ENCODE measurements at regions not wholly inside any gene's neighbourhood (a gene's known extent, or its start where the extent isn't known, plus 50 kb on each side); places are given as distances from the start of the nearest gene placed in this dataset.

DNA sequence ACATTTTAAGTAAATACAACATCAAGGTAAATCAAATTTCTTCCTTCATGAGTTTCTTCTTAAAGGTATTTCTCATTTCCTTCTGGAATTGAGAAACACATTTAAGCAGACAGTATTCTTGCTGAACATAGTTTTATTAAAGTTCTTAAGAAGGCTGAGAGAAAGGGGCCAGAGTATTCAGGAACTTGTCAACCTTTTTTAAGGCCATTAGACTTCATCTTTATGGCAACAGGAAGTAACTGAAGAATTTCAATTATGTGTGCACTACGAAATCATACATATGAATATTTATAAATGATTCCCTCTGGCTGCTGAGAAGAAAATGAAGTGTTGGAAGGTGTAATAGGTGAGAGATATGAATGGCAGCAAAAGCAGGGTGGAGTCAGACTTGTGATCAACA is 829.4 kb upstream of the DPPA4 start:
- TF ChIP-seq, protein P1, sequence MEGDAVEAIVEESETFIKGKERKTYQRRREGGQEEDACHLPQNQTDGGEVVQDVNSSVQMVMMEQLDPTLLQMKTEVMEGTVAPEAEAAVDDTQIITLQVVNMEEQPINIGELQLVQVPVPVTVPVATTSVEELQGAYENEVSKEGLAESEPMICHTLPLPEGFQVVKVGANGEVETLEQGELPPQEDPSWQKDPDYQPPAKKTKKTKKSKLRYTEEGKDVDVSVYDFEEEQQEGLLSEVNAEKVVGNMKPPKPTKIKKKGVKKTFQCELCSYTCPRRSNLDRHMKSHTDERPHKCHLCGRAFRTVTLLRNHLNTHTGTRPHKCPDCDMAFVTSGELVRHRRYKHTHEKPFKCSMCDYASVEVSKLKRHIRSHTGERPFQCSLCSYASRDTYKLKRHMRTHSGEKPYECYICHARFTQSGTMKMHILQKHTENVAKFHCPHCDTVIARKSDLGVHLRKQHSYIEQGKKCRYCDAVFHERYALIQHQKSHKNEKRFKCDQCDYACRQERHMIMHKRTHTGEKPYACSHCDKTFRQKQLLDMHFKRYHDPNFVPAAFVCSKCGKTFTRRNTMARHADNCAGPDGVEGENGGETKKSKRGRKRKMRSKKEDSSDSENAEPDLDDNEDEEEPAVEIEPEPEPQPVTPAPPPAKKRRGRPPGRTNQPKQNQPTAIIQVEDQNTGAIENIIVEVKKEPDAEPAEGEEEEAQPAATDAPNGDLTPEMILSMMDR (IDR thresholded peaks at IDR 0.05): no peak
- TF ChIP-seq POLR2A (IDR thresholded peaks at IDR 0.05): no peak
